Colonic mucosa (tissue), 4 donors: ENCODE measurements at regions not wholly inside any gene's neighbourhood (a gene's known extent, or its start where the extent isn't known, plus 50 kb on each side); places are given as distances from the start of the nearest gene placed in this dataset.
"Not testable (repeated sequence)": the region's sequence is repeated elsewhere in the genome, so short reads cannot be mapped to it uniquely, and the experiment has no call there.

Experiments used
- DNase-seq: peaks from one replicate; pipeline ENCODE4 v3.0.0-alpha.2; 2020
- H3K27ac ChIP-seq: fragments of 200-600 bp; one replicate; pipeline ENCODE4 v1.8.0; 2021
- H3K27me3 ChIP-seq: fragments of 200-600 bp; one replicate; pipeline ENCODE4 v1.8.0; 2021
- H3K36me3 ChIP-seq: fragments of 200-600 bp; one replicate; pipeline ENCODE4 v1.8.0; 2021
- H3K4me1 ChIP-seq: fragments of 200-600 bp; one replicate; pipeline ENCODE4 v1.8.0; 2021; ENCODE audit warnings: mild to moderate bottlenecking
- H3K4me3 ChIP-seq: fragments of 200-600 bp; one replicate; pipeline ENCODE4 v1.8.0; 2021
- H3K9ac ChIP-seq, 2 donors: one replicate each; pipeline ENCODE4 v1.7.0; 2013; ENCODE audit warnings: control low read depth in 2 of 2, low read depth in 2 of 2, low read length in 2 of 2
- H3K9me3 ChIP-seq: fragments of 200-600 bp; one replicate; pipeline ENCODE4 v1.8.0; 2021
- intact Hi-C: fragments of 100-400 bp; cut with DNase I; formaldehyde crosslinking; loops from one replicate; pipeline ENCODE4 v1.14.1; 2022
- TF ChIP-seq, protein P1 (sequence below): fragments of 200-600 bp; IDR thresholded peaks from one replicate; pipeline ENCODE4 v1.8.0; 2022; ENCODE audit warnings: antibody characterized with exemption, mild to moderate bottlenecking
- donor health status: healthy.
- donor health status: DM: no; HTN: no; CAD: no.
- donor health status: DM: no; HTN: no; CAD: no.

DNA sequence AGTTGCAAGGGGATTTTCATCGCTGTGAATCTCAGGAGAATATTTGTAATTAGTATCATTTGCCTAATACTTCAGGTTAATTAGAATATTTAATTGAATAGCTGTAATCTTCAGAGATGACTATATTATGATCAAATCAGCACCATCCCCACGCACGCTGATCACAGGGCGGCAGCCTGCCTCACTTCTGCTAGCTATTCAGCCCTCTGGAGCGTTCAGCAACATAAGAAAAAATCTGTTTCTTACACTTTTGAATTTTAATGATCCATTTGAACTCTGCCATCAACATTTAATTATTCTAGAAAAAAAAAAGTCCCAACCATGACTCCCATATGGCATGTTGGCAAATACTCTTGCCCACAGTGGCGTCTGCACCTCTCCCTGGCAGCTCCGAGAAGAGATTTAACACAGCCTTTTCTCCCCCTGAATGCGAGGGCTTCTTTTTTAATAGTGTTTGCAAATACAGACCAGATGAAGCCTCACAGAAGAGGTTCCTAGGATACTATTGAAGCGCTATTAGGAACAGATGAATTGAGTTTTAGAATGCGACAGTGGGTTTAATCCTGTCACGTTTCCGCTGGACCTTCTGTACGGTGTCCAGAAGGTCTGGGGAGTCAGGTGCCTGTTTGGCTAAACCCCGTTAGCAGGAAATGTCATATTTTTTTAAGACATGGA is 731.9 kb upstream of the SALL3 start:
- TF ChIP-seq, protein P1, sequence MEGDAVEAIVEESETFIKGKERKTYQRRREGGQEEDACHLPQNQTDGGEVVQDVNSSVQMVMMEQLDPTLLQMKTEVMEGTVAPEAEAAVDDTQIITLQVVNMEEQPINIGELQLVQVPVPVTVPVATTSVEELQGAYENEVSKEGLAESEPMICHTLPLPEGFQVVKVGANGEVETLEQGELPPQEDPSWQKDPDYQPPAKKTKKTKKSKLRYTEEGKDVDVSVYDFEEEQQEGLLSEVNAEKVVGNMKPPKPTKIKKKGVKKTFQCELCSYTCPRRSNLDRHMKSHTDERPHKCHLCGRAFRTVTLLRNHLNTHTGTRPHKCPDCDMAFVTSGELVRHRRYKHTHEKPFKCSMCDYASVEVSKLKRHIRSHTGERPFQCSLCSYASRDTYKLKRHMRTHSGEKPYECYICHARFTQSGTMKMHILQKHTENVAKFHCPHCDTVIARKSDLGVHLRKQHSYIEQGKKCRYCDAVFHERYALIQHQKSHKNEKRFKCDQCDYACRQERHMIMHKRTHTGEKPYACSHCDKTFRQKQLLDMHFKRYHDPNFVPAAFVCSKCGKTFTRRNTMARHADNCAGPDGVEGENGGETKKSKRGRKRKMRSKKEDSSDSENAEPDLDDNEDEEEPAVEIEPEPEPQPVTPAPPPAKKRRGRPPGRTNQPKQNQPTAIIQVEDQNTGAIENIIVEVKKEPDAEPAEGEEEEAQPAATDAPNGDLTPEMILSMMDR: no peak
- no peaks in the 10 kb centered on the region for H3K27me3 ChIP-seq
- no peaks in the 10 kb centered on the region for H3K9me3 ChIP-seq
- intact Hi-C loops: no loop called here
- DNase-seq: no peak
- H3K9ac ChIP-seq: no peak overlapping the region
- H3K36me3 ChIP-seq: no peaks in the 10 kb centered on the region
- H3K4me3 ChIP-seq: no peak overlapping the region
- no peak overlapping the region for H3K27ac ChIP-seq
- no peaks in the 10 kb centered on the region for H3K4me1 ChIP-seq

DNA sequence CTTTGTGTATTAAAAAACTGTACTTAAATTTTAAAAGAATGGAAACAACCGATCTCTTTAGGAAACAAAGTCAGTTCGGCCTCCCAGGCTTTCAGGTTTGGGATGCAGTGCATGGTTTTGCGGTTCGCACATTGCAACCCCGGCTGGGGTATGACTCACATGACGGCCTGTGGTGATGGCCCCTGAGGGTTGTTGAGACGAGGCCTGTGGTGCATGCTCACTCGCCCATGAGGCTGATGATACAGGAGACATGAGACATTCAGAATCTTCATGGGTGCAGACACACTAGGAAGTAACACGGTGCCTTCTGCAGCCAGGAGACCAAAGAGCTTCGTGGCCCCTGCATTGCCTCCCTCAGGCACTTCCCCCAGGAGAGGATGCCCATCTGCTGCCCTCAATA is 724.6 kb upstream of the SALL3 start:
- intact Hi-C loops: no loop called here
- Histone ChIP-seq H3K9ac (no peak overlapping the region), H3K4me1 (no peaks in the 10 kb centered on the region)

DNA sequence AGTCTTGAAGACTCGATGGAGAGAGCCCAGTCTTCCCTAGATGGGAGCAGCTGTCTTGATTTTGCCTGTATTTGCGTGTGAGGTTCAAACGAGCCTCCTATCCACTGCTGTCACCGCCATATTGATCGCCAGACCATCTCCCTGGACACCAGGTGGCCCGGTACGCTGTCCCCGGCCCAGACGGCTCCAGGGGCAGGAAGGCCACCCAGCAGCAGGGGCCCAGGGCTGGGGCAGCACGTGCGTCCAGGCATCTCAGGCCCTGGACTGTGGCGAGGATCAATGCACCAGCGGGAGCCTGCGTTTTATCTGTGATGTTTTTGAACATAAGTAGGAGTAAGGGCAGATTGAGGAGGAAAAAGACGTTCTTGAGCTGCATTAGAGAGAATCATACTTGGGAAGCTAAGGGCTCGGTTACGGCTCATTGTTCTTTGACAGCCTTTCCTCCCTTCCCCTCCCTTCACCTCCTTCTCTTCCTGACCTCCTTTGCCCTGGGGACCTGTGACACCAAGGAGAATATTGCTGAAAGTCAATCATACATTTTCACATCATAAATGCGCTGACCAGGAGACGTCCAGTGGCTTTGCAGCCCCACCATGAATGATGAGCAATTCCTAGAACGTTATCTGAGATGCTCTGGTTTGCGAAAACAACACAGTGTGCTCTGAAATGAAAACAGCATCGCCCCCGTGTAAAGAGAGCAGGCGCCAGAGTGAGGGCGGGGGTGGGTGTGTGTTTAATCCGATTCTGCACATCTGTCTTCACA is 711.2 kb upstream of the SALL3 start:
- DNase-seq: no peak
- Histone ChIP-seq H3K9ac (no peak overlapping the region), H3K9me3 (no peaks in the 10 kb centered on the region), H3K4me3 (no peak overlapping the region), H3K4me1 (no peaks in the 10 kb centered on the region), H3K27me3 (no peaks in the 10 kb centered on the region), H3K36me3 (no peaks in the 10 kb centered on the region), H3K27ac (no peak overlapping the region)
- TF ChIP-seq, protein P1: no peak
- intact Hi-C loops: no loop called here

More for the DNA sequence above, 724.6 kb upstream of the SALL3 start:
- DNase-seq: no peak
- TF ChIP-seq, protein P1: no peak
- Histone ChIP-seq H3K36me3 (no peaks in the 10 kb centered on the region), H3K4me3 (no peak overlapping the region), H3K27ac (no peak overlapping the region), H3K9me3 (no peaks in the 10 kb centered on the region), H3K27me3 (no peaks in the 10 kb centered on the region)

DNA sequence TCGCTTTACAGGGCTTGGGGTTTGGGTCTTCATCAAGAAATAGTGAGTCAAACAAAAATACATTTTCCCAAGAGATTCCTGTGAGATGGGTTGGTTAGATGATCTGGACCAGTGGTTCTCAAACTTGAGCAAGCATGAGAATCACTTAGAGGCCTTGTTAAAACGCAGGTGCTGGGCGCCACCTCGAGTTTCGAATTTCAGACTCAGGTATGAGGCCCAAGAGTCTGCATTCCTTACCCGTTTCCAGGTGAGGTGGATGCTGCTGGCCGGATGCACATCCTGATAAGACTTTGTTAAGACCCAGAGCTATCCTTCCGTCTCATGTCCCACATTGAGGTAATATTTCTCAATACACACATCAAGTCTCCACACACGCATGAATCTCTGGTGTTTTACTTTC is 707.8 kb upstream of the SALL3 start:
- Histone ChIP-seq H3K4me3 (no peak overlapping the region), H3K27me3 (no peaks in the 10 kb centered on the region), H3K4me1 (no peaks in the 10 kb centered on the region), H3K36me3 (no peaks in the 10 kb centered on the region), H3K27ac (no peak overlapping the region), H3K9me3 (no peaks in the 10 kb centered on the region), H3K9ac (no peak overlapping the region)
- TF ChIP-seq, protein P1: no peak
- DNase-seq: no peak
- intact Hi-C loops: no loop called here

DNA sequence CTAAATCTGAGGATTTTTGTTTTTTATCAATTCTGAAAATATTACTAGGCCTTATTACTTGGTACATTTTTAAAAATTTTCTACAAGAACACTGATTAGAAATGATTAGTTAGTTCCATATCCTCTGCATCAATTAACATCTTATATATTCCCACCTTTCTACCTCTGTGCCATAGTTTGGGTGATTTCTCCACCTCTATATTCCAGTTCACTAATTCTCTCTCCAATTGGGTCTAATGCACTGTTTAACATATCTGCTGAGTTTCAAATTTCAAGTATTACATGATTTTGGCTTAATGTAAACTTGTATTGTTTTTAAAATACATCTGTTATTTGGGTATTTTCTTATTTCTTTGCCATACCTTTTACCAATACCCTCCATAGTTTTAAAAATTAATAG is 705.7 kb upstream of the SALL3 start:
- Histone ChIP-seq H3K27me3 (no peaks in the 10 kb centered on the region), H3K27ac (no peak overlapping the region), H3K36me3 (no peaks in the 10 kb centered on the region), H3K4me1 (no peaks in the 10 kb centered on the region), H3K4me3 (no peak overlapping the region), H3K9ac (no peak overlapping the region), H3K9me3 (no peaks in the 10 kb centered on the region)
- no peak for DNase-seq
- TF ChIP-seq, protein P1: no peak
- intact Hi-C loops: no loop called here

DNA sequence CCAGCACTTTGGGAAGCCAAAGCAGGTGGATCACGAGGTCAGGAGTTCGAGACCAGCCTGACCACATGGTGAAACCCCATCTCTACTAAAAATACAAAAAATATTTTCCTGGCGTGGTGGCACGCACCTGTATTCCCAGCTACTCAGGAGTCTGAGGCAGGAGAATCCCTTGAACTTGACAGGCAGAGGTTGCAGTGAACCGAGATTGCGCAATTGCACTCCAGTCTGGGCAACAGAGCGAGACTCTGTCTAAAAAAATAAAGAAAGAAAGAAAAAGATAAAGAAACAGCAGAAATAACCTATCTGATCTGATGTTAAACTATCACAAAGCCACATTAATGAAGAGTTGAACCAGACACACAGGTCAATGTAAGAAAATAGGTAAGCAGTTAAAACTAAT is 696.2 kb upstream of the SALL3 start:
- H3K4me3 ChIP-seq, DNase-seq, H3K4me1 ChIP-seq, H3K36me3 ChIP-seq, H3K27me3 ChIP-seq, H3K9me3 ChIP-seq, H3K27ac ChIP-seq, H3K9ac ChIP-seq, intact Hi-C loops: not testable (repeated sequence)
